ENCODE measurements at regions not wholly inside any gene's neighbourhood (a gene's known extent, or its start where the extent isn't known, plus 50 kb on each side); places are given as distances from the start of the nearest gene placed in this dataset.

GRCh38 chr10:44458671-44459413 lies 73.9 kb upstream of the CXCL12 start:
- no peak for DNase-seq
- WGBS (ENCODE audit: insufficient coverage): 90% methylated on average over 7 of the region's 7 CpGs
- H3K4me3 Mint-ChIP-seq: no peak overlapping the region

GRCh38 chr10:44459671-44460070 lies 74.8 kb upstream of the CXCL12 start:
- no peaks in the 10 kb centered on the region for H3K9me3 ChIP-seq
- Mint-ChIP-seq H3K27me3 (peaks cover 2 to 34% of the 10 kb centered on the region in 2 donors), H3K4me3 (no peak overlapping the region), H3K27ac (no peak overlapping the region), H3K36me3 (no peaks in the 10 kb centered on the region), H3K4me1 (no peaks in the 10 kb centered on the region), H3K9me3 (peaks cover 0 to 14% (median 0%) of the 10 kb centered on the region in 3 donors)
- WGBS (ENCODE audit: insufficient coverage): 83% methylated on average over 1 of the region's 2 CpGs
- ChIA-PET POLR2A (no interaction called here), CTCF (no interaction called here)
- H3K4me3 ChIP-seq (ENCODE audit: control insufficient read depth in 1 of 2, extremely low read depth in 1 of 2, low read length in 1 of 2): no peak overlapping the region
- H3K27me3 ChIP-seq (replicated peaks in 1 of 2; ENCODE audit: control insufficient read depth in 2 of 2, extremely low read depth in 1 of 2, insufficient read depth in 2 of 2, low read length in 1 of 2): peaks cover 0 to 6% of the 10 kb centered on the region in 2 experiments
- H3K36me3 ChIP-seq (ENCODE audit: control insufficient read depth in 2 of 2, extremely low read depth in 1 of 2, insufficient read depth in 1 of 2, low read length in 1 of 2): no peaks in the 10 kb centered on the region
- DNase-seq (no peak), ATAC-seq (replicated peaks in 1 of 4) (no peak)
- H3K4me1 ChIP-seq (ENCODE audit: control insufficient read depth in 1 of 2, extremely low read depth in 1 of 2, insufficient read depth in 2 of 2, low read length in 2 of 2): no peaks in the 10 kb centered on the region
- H3K27ac ChIP-seq (ENCODE audit: low read length): no peak overlapping the region

More at GRCh38 chr10:44458671-44459413, 73.9 kb upstream of the CXCL12 start:
- no peaks in the 10 kb centered on the region for H3K4me1 Mint-ChIP-seq
- H3K4me3 ChIP-seq (ENCODE audit: control insufficient read depth in 1 of 2, extremely low read depth in 1 of 2, low read length in 1 of 2): no peak overlapping the region
- H3K36me3 Mint-ChIP-seq: no peaks in the 10 kb centered on the region
- no peak overlapping the region for H3K27ac Mint-ChIP-seq
- H3K27ac ChIP-seq (ENCODE audit: low read length): no peak overlapping the region
- peaks cover 2 to 34% of the 10 kb centered on the region in 2 donors for H3K27me3 Mint-ChIP-seq
- no peaks in the 10 kb centered on the region for H3K4me1 ChIP-seq (ENCODE audit: control insufficient read depth in 1 of 2, extremely low read depth in 1 of 2, insufficient read depth in 2 of 2, low read length in 2 of 2)
- peaks cover 0 to 6% of the 10 kb centered on the region in 2 experiments for H3K27me3 ChIP-seq (replicated peaks in 1 of 2; ENCODE audit: control insufficient read depth in 2 of 2, extremely low read depth in 1 of 2, insufficient read depth in 2 of 2, low read length in 1 of 2)
- no peaks in the 10 kb centered on the region for H3K9me3 ChIP-seq
- H3K9me3 Mint-ChIP-seq: peaks cover 0 to 14% (median 0%) of the 10 kb centered on the region in 3 donors
- POLR2A ChIA-PET: no interaction called here
- no peaks in the 10 kb centered on the region for H3K36me3 ChIP-seq (ENCODE audit: control insufficient read depth in 2 of 2, extremely low read depth in 1 of 2, insufficient read depth in 1 of 2, low read length in 1 of 2)
- no peak for ATAC-seq (replicated peaks in 1 of 4)
- CTCF ChIA-PET: no interaction called here

- Mint-ChIP-seq H3K9me3 (peaks cover 0 to 14% (median 0%) of the 10 kb centered on the region in 3 donors), H3K4me3 (no peak overlapping the region), H3K4me1 (no peaks in the 10 kb centered on the region), H3K36me3 (no peaks in the 10 kb centered on the region), H3K27ac (no peak overlapping the region), H3K27me3 (peaks cover 2 to 30% of the 10 kb centered on the region in 2 donors)
- Histone ChIP-seq H3K4me3 (ENCODE audit: control insufficient read depth in 1 of 2, extremely low read depth in 1 of 2, low read length in 1 of 2) (no peak overlapping the region), H3K27ac (ENCODE audit: low read length) (no peak overlapping the region), H3K4me1 (ENCODE audit: control insufficient read depth in 1 of 2, extremely low read depth in 1 of 2, insufficient read depth in 2 of 2, low read length in 2 of 2) (no peaks in the 10 kb centered on the region), H3K27me3 (replicated peaks in 1 of 2; ENCODE audit: control insufficient read depth in 2 of 2, extremely low read depth in 1 of 2, insufficient read depth in 2 of 2, low read length in 1 of 2) (peaks cover 0 to 6% of the 10 kb centered on the region in 2 experiments), H3K9me3 (no peaks in the 10 kb centered on the region), H3K36me3 (ENCODE audit: control insufficient read depth in 2 of 2, extremely low read depth in 1 of 2, insufficient read depth in 1 of 2, low read length in 1 of 2) (no peaks in the 10 kb centered on the region)
- DNase-seq: no peak
- ChIA-PET CTCF (no interaction called here), POLR2A (no interaction called here)
- ATAC-seq (replicated peaks in 1 of 4): no peak
- 67% methylated on average over 1 of the region's 1 CpG for WGBS (ENCODE audit: insufficient coverage)
Observed at GRCh38 chr10:44460416-44460815, 75.5 kb upstream of the CXCL12 start.

- POLR2A ChIA-PET: no interaction called here
- peaks cover 0 to 8% of the 10 kb centered on the region in 2 experiments for H3K27me3 ChIP-seq (replicated peaks in 1 of 2; ENCODE audit: control insufficient read depth in 2 of 2, extremely low read depth in 1 of 2, insufficient read depth in 2 of 2, low read length in 1 of 2)
- H3K27ac ChIP-seq (ENCODE audit: low read length): no peak overlapping the region
- WGBS (ENCODE audit: insufficient coverage): 77% methylated on average over 5 of the region's 7 CpGs
- H3K36me3 Mint-ChIP-seq: no peaks in the 10 kb centered on the region
- H3K27ac Mint-ChIP-seq: no peak overlapping the region
- H3K4me1 ChIP-seq (ENCODE audit: control insufficient read depth in 1 of 2, extremely low read depth in 1 of 2, insufficient read depth in 2 of 2, low read length in 2 of 2): no peaks in the 10 kb centered on the region
- no peaks in the 10 kb centered on the region for H3K36me3 ChIP-seq (ENCODE audit: control insufficient read depth in 2 of 2, extremely low read depth in 1 of 2, insufficient read depth in 1 of 2, low read length in 1 of 2)
- H3K4me1 Mint-ChIP-seq: no peaks in the 10 kb centered on the region
- peaks cover 0 to 29% of the 10 kb centered on the region in 2 donors for H3K27me3 Mint-ChIP-seq
- H3K9me3 ChIP-seq: no peaks in the 10 kb centered on the region
- ATAC-seq (replicated peaks in 1 of 4) (no peak), DNase-seq (no peak)
- no peak overlapping the region for H3K4me3 ChIP-seq (ENCODE audit: control insufficient read depth in 1 of 2, extremely low read depth in 1 of 2, low read length in 1 of 2)
- CTCF ChIA-PET: no interaction called here
- H3K4me3 Mint-ChIP-seq: no peak overlapping the region
- peaks cover 0 to 4% (median 0%) of the 10 kb centered on the region in 3 donors for H3K9me3 Mint-ChIP-seq
Observed at GRCh38 chr10:44462338-44462914, 77.5 kb upstream of the CXCL12 start.

- H3K27ac ChIP-seq (ENCODE audit: low read length): no peak overlapping the region
- Mint-ChIP-seq H3K9me3 (peaks cover 0 to 4% (median 0%) of the 10 kb centered on the region in 3 donors), H3K4me3 (no peak overlapping the region), H3K27ac (no peak overlapping the region), H3K27me3 (peaks cover 0 to 21% of the 10 kb centered on the region in 2 donors), H3K4me1 (no peaks in the 10 kb centered on the region), H3K36me3 (no peaks in the 10 kb centered on the region)
- ChIA-PET CTCF (no interaction called here), POLR2A (no interaction called here)
- WGBS (ENCODE audit: insufficient coverage): 51% methylated on average over 5 of the region's 6 CpGs
- ATAC-seq (replicated peaks in 1 of 4): no peak
- H3K27me3 ChIP-seq (replicated peaks in 1 of 2; ENCODE audit: control insufficient read depth in 2 of 2, extremely low read depth in 1 of 2, insufficient read depth in 2 of 2, low read length in 1 of 2): peaks cover 0 to 14% of the 10 kb centered on the region in 2 experiments
- H3K9me3 ChIP-seq: no peaks in the 10 kb centered on the region
- no peaks in the 10 kb centered on the region for H3K4me1 ChIP-seq (ENCODE audit: control insufficient read depth in 1 of 2, extremely low read depth in 1 of 2, insufficient read depth in 2 of 2, low read length in 2 of 2)
- H3K4me3 ChIP-seq (ENCODE audit: control insufficient read depth in 1 of 2, extremely low read depth in 1 of 2, low read length in 1 of 2): no peak overlapping the region
- no peaks in the 10 kb centered on the region for H3K36me3 ChIP-seq (ENCODE audit: control insufficient read depth in 2 of 2, extremely low read depth in 1 of 2, insufficient read depth in 1 of 2, low read length in 1 of 2)
- DNase-seq: no peak
Observed at GRCh38 chr10:44463511-44464121, 78.7 kb upstream of the CXCL12 start.

- ChIA-PET CTCF (no interaction called here), POLR2A (no interaction called here)
- no peaks in the 10 kb centered on the region for H3K36me3 ChIP-seq (ENCODE audit: control insufficient read depth in 2 of 2, extremely low read depth in 1 of 2, insufficient read depth in 1 of 2, low read length in 1 of 2)
- WGBS (ENCODE audit: insufficient coverage): no CpG with 5 or more reads among the region's 2 CpGs
- Mint-ChIP-seq H3K4me3 (no peak overlapping the region), H3K9me3 (peaks cover 0 to 4% (median 0%) of the 10 kb centered on the region in 3 donors), H3K27me3 (peaks cover 0 to 21% of the 10 kb centered on the region in 2 donors), H3K36me3 (no peaks in the 10 kb centered on the region), H3K27ac (no peak overlapping the region), H3K4me1 (no peaks in the 10 kb centered on the region)
- H3K27ac ChIP-seq (ENCODE audit: low read length): no peak overlapping the region
- DNase-seq (no peak), ATAC-seq (replicated peaks in 1 of 4) (no peak)
- H3K4me3 ChIP-seq (ENCODE audit: control insufficient read depth in 1 of 2, extremely low read depth in 1 of 2, low read length in 1 of 2): no peak overlapping the region
- H3K4me1 ChIP-seq (ENCODE audit: control insufficient read depth in 1 of 2, extremely low read depth in 1 of 2, insufficient read depth in 2 of 2, low read length in 2 of 2): no peaks in the 10 kb centered on the region
- H3K27me3 ChIP-seq (replicated peaks in 1 of 2; ENCODE audit: control insufficient read depth in 2 of 2, extremely low read depth in 1 of 2, insufficient read depth in 2 of 2, low read length in 1 of 2): peaks cover 0 to 12% of the 10 kb centered on the region in 2 experiments
- no peaks in the 10 kb centered on the region for H3K9me3 ChIP-seq
Observed at GRCh38 chr10:44464503-44464902, 79.6 kb upstream of the CXCL12 start.
